Neural cell (in vitro differentiated cells): ENCODE measurements at regions not wholly inside any gene's neighbourhood (a gene's known extent, or its start where the extent isn't known, plus 50 kb on each side); places are given as distances from the start of the nearest gene placed in this dataset.

Experiments
- CTCF ChIP-seq: fragments of 450-650 bp; IDR thresholded peaks from 2 replicates; pipeline ENCODE4 v1.5.1; 2014; ENCODE audit warnings: antibody characterized with exemption, mild to moderate bottlenecking, moderate library complexity; ENCODE audit not compliant: poor library complexity, severe bottlenecking
- EZH2 ChIP-seq: fragments of 200-600, 300-800 bp; shearing (Covaris generic), sonication (generic); IDR thresholded peaks from 2 replicates; pipeline ENCODE4 v1.6.1; 2014; ENCODE audit warnings: antibody characterized with exemption, low read length, borderline replicate concordance, mild to moderate bottlenecking; ENCODE audit not compliant: insufficient read depth, poor library complexity, severe bottlenecking
- MXI1 ChIP-seq: fragments of 450-650 bp; conservative IDR thresholded peaks from 2 replicates; pipeline ENCODE4 v1.6.1; 2014; ENCODE audit warnings: antibody characterized with exemption, mild to moderate bottlenecking; ENCODE audit not compliant: poor library complexity, severe bottlenecking
- POLR2AphosphoS5 ChIP-seq: IDR thresholded peaks from 2 replicates; pipeline ENCODE4 v1.6.1; 2012
- RAD21 ChIP-seq: fragments of 450-650 bp; conservative IDR thresholded peaks from 2 replicates; pipeline ENCODE4 v1.6.1; 2014; ENCODE audit warnings: antibody characterized with exemption, mild to moderate bottlenecking, moderate library complexity
- SMC3 ChIP-seq: fragments of 450-650 bp; conservative IDR thresholded peaks from 2 replicates; pipeline ENCODE4 v1.6.1; 2014; ENCODE audit warnings: antibody characterized with exemption, mild to moderate bottlenecking, moderate library complexity; ENCODE audit not compliant: poor library complexity
- TAF1 ChIP-seq: IDR thresholded peaks from 2 replicates; pipeline ENCODE4 v1.6.1; 2012; ENCODE audit warnings: low read depth

- TF ChIP-seq CTCF (no peak), MXI1 (no peak), POLR2AphosphoS5 (no peak), EZH2 (no peak), RAD21 (no peak), SMC3 (no peak), TAF1 (no peak)
Observed at GRCh38 chr10:44058259-44058658, 326.6 kb downstream of the CXCL12 start.
